ENCODE measurements at regions not wholly inside any gene's neighbourhood (a gene's known extent, or its start where the extent isn't known, plus 50 kb on each side); places are given as distances from the start of the nearest gene placed in this dataset.

DNA sequence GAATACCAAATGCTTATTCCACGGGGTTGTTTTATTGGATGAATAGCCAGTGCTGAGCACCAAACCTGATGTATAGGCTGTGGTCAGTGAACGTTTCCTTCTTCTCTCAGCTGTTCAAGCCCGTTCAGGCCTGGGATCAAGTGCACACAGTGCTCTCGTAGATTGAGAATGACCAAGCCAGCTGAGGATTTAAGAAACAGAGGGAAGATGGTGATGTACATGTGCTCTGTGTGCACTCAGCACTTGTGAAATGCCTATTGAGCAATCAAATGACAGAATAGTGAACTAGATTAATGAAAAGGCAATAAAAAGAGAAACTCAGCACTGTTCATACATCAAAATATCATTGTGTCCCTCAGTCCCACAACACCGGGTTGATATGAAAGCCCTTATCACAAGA, 302.5 kb downstream of the BMPER start:
- Histone ChIP-seq H3K9me3 (ENCODE audit: severe bottlenecking) (no peaks in the 10 kb centered on the region), H3K27ac (no peak overlapping the region), H3K27me3 (ENCODE audit: insufficient read depth, low read depth, severe bottlenecking) (no peaks in the 10 kb centered on the region), H3K4me3 (ENCODE audit: low read depth, low read length) (no peak overlapping the region), H3K36me3 (no peaks in the 10 kb centered on the region)
- TF ChIP-seq, protein P1, sequence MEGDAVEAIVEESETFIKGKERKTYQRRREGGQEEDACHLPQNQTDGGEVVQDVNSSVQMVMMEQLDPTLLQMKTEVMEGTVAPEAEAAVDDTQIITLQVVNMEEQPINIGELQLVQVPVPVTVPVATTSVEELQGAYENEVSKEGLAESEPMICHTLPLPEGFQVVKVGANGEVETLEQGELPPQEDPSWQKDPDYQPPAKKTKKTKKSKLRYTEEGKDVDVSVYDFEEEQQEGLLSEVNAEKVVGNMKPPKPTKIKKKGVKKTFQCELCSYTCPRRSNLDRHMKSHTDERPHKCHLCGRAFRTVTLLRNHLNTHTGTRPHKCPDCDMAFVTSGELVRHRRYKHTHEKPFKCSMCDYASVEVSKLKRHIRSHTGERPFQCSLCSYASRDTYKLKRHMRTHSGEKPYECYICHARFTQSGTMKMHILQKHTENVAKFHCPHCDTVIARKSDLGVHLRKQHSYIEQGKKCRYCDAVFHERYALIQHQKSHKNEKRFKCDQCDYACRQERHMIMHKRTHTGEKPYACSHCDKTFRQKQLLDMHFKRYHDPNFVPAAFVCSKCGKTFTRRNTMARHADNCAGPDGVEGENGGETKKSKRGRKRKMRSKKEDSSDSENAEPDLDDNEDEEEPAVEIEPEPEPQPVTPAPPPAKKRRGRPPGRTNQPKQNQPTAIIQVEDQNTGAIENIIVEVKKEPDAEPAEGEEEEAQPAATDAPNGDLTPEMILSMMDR (IDR thresholded peaks at IDR 0.05; ENCODE audit: low read depth, low read length) = no peak
- no peak for DNase-seq

DNA sequence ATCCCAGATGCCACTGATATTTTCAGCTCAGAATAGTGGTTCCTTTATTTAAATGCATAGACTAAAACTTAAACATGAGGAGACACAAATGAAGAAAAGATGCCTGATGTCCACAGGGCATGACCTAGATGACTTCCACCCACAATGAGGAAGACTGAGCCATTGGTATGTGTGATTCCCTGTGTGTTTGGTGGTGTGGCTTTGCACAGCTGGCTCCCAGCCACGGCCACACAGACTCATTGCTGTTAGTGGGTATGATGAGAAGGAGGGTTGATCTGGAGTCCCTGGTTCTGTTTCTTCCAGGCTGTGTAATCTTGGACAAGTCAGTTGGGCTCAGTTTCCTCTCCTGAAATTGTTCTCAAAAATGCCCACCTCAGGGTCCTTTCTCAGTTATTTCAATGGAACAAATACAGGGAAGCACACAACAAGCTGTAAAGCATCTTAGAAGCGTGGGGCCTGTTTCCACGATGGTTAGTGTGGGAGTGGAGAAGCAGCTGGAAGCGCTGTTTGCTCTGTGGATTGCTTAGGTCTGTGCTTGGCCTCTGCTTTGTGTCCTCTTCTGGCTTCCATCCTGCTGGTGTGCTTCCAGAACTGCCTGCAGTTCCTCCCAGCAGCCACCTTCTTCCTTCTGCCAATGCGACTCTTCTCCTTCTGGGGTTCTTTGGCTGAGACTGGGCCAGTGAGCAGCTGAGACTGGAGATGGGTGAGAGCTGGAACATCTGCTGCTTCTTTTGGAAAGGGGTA, 303.7 kb downstream of the BMPER start:
- TF ChIP-seq, protein P1 (IDR thresholded peaks at IDR 0.05; ENCODE audit: low read depth, low read length) = no peak
- no peak overlapping the region for H3K27ac ChIP-seq
- DNase-seq = no peak

DNA sequence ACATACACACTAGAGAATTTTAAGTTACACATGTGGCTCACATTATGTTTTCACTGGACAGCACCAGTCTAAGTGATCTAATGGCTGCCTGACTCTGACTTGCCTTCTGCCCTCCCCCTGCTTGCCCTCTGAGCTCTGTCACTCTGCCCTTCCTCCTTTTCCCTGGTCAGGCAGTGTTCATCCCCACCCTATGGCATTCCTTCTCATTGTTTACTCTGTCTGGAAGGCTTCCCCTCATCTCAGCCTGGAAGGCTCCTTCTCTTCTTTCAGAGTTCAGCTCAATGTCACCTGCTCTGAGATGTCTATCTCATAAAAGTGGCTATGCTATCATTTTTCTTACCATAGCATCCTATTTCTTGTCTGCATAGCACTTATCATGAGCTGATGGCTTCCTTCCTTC, 305.7 kb downstream of the BMPER start:
- Histone ChIP-seq H3K27me3 (ENCODE audit: insufficient read depth, low read depth, severe bottlenecking) (no peaks in the 10 kb centered on the region), H3K36me3 (no peaks in the 10 kb centered on the region), H3K9me3 (ENCODE audit: severe bottlenecking) (no peaks in the 10 kb centered on the region), H3K4me3 (ENCODE audit: low read depth, low read length) (no peak overlapping the region), H3K27ac (no peak overlapping the region)
- TF ChIP-seq, protein P1 (IDR thresholded peaks at IDR 0.05; ENCODE audit: low read depth, low read length) = no peak
- no peak for DNase-seq

More for the DNA sequence above, 303.7 kb downstream of the BMPER start:
- Histone ChIP-seq H3K4me3 (ENCODE audit: low read depth, low read length) (no peak overlapping the region), H3K27me3 (ENCODE audit: insufficient read depth, low read depth, severe bottlenecking) (no peaks in the 10 kb centered on the region), H3K36me3 (no peaks in the 10 kb centered on the region), H3K9me3 (ENCODE audit: severe bottlenecking) (no peaks in the 10 kb centered on the region)

DNA sequence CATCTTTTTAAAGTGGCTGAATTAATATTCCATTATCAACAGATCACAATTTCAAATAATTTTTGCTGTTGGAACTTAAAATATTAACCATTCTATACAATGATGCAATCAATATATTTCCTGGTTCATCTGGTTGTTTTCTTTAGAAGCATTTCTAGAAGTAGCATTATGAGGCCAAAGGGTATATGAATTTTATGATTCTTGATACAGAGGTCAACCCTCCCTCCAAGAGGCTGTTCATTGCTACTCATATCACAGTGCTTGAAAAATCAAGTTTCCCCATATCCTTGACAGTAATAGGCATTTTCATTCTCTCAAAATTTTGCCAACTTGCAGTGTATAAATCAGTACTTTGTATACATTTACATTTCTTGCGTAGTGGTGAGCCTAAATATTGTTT, 312.6 kb downstream of the BMPER start:
- DNase-seq = no peak
- H3K9me3 ChIP-seq (ENCODE audit: severe bottlenecking) = no peaks in the 10 kb centered on the region
- TF ChIP-seq, protein P1 (IDR thresholded peaks at IDR 0.05; ENCODE audit: low read depth, low read length) = no peak
- H3K4me3 ChIP-seq (ENCODE audit: low read depth, low read length) = no peak overlapping the region
- H3K36me3 ChIP-seq = no peaks in the 10 kb centered on the region
- H3K27me3 ChIP-seq (ENCODE audit: insufficient read depth, low read depth, severe bottlenecking) = no peaks in the 10 kb centered on the region
- no peak overlapping the region for H3K27ac ChIP-seq

DNA sequence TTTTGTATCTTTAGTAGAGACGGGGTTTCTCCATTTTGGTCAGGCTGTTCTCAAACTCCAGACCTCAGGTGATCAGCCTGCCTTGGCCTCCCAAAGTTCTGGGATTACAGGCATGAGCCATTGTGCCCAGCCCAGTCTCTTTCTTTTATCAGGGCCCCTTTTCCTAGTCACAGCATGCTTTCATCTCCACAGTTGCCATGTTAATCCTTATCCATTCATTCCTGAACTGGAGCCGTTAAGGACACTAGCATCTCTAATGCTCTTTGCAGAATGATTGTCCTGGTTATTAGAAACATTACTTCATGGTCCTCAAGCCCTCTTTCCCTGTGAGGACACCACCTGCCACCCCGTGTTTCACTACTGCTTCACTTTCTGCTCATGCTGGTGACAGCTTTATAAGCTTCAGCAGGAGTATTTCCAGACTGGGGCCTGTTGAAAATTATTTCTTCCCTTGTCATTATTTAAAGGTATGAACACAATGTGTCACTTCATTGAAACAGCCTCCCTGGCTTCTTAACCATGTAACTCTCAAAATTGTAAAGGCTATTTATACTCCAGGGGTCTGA, 313.9 kb downstream of the BMPER start:
- no peaks in the 10 kb centered on the region for H3K27me3 ChIP-seq (ENCODE audit: insufficient read depth, low read depth, severe bottlenecking)
- H3K4me3 ChIP-seq (ENCODE audit: low read depth, low read length) = no peak overlapping the region
- no peaks in the 10 kb centered on the region for H3K36me3 ChIP-seq
- TF ChIP-seq, protein P1 (IDR thresholded peaks at IDR 0.05; ENCODE audit: low read depth, low read length) = no peak
- H3K27ac ChIP-seq = no peak overlapping the region
- H3K9me3 ChIP-seq (ENCODE audit: severe bottlenecking) = no peaks in the 10 kb centered on the region
- peak; percentile 77 for DNase-seq

Data from WERI-Rb-1 (cell line).